Breast epithelium (tissue), 4 donors: ENCODE measurements at regions not wholly inside any gene's neighbourhood (a gene's known extent, or its start where the extent isn't known, plus 50 kb on each side); places are given as distances from the start of the nearest gene placed in this dataset.

ENCODE experiments used
- DNase-seq, 2 donors: peaks; one replicate each; pipeline ENCODE4 v3.0.0-alpha.2; 2019; ENCODE audit warnings: low spot score in 2 of 2
- H3K27ac ChIP-seq, 2 donors: fragments of 200-600 bp; sonication (generic) in 1 of 2; one replicate each; pipeline ENCODE4 v1.5.1; 2016 to 2019; ENCODE audit warnings: mild to moderate bottlenecking in 1 of 2
- H3K27me3 ChIP-seq, 2 donors: fragments of 200-600 bp; sonication (generic) in 1 of 2; one replicate each; pipeline versions ENCODE4 v1.5.1 to v1.6.0; 2017 to 2019; ENCODE audit warnings: control low read depth in 1 of 2, mild to moderate bottlenecking in 1 of 2
- H3K36me3 ChIP-seq: fragments of 200-600 bp; one replicate; pipeline ENCODE4 v1.5.1; 2019
- H3K4me1 ChIP-seq, 2 donors: fragments of 200-600 bp; sonication (generic); one replicate each; pipeline ENCODE4 v1.5.1; 2016 to 2019; ENCODE audit warnings: control low read depth in 1 of 2
- H3K4me3 ChIP-seq, 3 donors: fragments of 200-600 bp; sonication (generic); 1 replicate in 2 of 3; 2 replicates in 1 of 3; pipeline ENCODE4 v1.5.1; 2016 to 2019; ENCODE audit warnings: mild to moderate bottlenecking in 3 of 3, moderate library complexity in 2 of 3
- H3K9me3 ChIP-seq, 2 donors: fragments of 200-600 bp; sonication (generic) in 1 of 2; one replicate each; pipeline ENCODE4 v1.5.1; 2016 to 2019; ENCODE audit warnings: control low read depth in 1 of 2
- POLR2A ChIP-seq: fragments of 450-650 bp; IDR thresholded peaks from one replicate; pipeline ENCODE4 v1.6.1; 2016; ENCODE audit warnings: antibody characterized with exemption, mild to moderate bottlenecking, moderate library complexity
- POLR2AphosphoS5 ChIP-seq, 3 donors: sonication (generic); formaldehyde crosslinking; IDR thresholded peaks; one replicate each; pipeline ENCODE4 v1.6.1; 2017; ENCODE audit warnings: antibody characterized with exemption in 3 of 3
- intact Hi-C: fragments of 100-400 bp; cut with DNase I; formaldehyde crosslinking; loops from one replicate; pipeline ENCODE4 v1.15.1; 2023; ENCODE audit warnings: low total_unique reads
- TF ChIP-seq, protein P1 (sequence below), 3 donors: fragments of 450-650 bp; IDR thresholded peaks; one replicate each; pipeline ENCODE4 v1.5.1; 2016 to 2017; ENCODE audit warnings: antibody characterized with exemption in 3 of 3, mild to moderate bottlenecking in 3 of 3, moderate library complexity in 3 of 3

DNA sequence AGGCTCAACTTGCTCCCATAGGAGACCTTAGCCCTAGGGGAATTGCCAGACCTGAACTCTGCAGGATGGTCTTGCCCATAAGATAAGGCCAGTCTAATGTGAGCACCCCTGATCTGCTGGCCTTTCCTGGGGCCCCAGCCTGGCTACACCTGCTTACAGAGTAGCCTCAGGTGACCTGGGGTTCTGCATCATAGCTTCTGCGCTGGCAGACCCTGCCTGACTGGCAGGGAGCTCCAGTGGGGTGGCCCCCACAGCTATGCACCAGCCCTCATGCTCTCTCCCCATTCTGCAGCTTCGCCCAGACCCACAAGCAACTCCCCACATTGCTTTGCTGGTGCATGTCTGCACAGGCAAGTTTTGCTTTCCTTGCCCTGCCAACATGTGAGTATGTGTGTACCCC is 371.3 kb upstream of the CLEC14A start:
- TF ChIP-seq, protein P1, sequence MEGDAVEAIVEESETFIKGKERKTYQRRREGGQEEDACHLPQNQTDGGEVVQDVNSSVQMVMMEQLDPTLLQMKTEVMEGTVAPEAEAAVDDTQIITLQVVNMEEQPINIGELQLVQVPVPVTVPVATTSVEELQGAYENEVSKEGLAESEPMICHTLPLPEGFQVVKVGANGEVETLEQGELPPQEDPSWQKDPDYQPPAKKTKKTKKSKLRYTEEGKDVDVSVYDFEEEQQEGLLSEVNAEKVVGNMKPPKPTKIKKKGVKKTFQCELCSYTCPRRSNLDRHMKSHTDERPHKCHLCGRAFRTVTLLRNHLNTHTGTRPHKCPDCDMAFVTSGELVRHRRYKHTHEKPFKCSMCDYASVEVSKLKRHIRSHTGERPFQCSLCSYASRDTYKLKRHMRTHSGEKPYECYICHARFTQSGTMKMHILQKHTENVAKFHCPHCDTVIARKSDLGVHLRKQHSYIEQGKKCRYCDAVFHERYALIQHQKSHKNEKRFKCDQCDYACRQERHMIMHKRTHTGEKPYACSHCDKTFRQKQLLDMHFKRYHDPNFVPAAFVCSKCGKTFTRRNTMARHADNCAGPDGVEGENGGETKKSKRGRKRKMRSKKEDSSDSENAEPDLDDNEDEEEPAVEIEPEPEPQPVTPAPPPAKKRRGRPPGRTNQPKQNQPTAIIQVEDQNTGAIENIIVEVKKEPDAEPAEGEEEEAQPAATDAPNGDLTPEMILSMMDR (IDR thresholded peaks at IDR 0.05): no peak
- TF ChIP-seq POLR2A (no peak), POLR2AphosphoS5 (IDR thresholded peaks at IDR 0.05) (no peak)
- Histone ChIP-seq H3K27me3 (no peaks in the 10 kb centered on the region), H3K4me3 (no peak overlapping the region), H3K36me3 (no peaks in the 10 kb centered on the region), H3K4me1 (no peaks in the 10 kb centered on the region), H3K9me3 (peaks cover 0 to 3% of the 10 kb centered on the region in 2 donors), H3K27ac (no peak overlapping the region)
- intact Hi-C loops: no loop called here
- DNase-seq: no peak

DNA sequence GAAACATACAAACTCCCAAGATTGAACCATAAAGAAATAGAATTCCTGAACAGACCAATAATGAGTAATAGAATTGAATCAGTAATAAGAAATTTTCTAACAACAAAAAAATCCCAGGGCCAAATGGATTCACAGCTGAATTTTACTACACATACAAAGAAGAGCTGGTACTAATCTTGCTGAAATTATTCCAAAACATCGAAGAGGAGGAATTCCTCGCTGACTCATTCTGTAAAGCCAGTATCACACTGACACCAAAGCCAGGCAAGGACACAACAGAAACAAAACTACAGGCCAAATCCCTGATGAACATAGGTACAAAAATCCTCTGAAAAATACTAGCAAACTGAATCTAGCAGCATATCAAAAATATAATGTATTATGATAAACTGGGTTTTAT is 367.8 kb upstream of the CLEC14A start:
- no peak for TF ChIP-seq POLR2A
- TF ChIP-seq, protein P1 (IDR thresholded peaks at IDR 0.05): no peak
- TF ChIP-seq POLR2AphosphoS5 (IDR thresholded peaks at IDR 0.05): no peak
- intact Hi-C loops: no loop called here
- H3K36me3 ChIP-seq: no peaks in the 10 kb centered on the region
- H3K4me3 ChIP-seq: no peak overlapping the region
- peaks cover 0 to 3% of the 10 kb centered on the region in 2 donors for H3K9me3 ChIP-seq
- H3K4me1 ChIP-seq: no peaks in the 10 kb centered on the region
- H3K27ac ChIP-seq: no peak overlapping the region
- no peak for DNase-seq
- no peaks in the 10 kb centered on the region for H3K27me3 ChIP-seq

DNA sequence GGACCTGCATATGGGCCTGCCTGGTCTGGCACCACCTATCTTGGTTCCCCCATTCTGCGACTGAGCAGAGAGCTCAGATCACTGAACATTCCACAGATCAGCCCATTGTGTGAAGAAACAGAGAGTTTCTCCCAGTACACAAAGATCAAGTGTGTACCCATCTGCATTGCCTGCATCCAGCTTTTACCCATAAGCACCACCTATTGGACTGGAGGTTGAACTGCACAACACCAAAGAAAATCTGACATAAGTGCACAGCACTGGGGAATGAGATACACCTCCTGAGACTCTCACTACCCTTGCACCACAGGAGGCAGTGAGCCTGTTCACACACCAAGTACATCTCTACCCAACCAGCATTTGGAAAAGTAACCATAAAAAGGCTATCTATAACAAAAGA is 362.6 kb upstream of the CLEC14A start:
- Histone ChIP-seq H3K4me1 (no peaks in the 10 kb centered on the region), H3K9me3 (no peaks in the 10 kb centered on the region), H3K27me3 (no peaks in the 10 kb centered on the region), H3K27ac (no peak overlapping the region), H3K36me3 (no peaks in the 10 kb centered on the region), H3K4me3 (no peak overlapping the region)
- no peak for DNase-seq
- TF ChIP-seq POLR2A (no peak), POLR2AphosphoS5 (IDR thresholded peaks at IDR 0.05) (no peak)
- TF ChIP-seq, protein P1 (IDR thresholded peaks at IDR 0.05): no peak
- intact Hi-C loops: no loop called here

DNA sequence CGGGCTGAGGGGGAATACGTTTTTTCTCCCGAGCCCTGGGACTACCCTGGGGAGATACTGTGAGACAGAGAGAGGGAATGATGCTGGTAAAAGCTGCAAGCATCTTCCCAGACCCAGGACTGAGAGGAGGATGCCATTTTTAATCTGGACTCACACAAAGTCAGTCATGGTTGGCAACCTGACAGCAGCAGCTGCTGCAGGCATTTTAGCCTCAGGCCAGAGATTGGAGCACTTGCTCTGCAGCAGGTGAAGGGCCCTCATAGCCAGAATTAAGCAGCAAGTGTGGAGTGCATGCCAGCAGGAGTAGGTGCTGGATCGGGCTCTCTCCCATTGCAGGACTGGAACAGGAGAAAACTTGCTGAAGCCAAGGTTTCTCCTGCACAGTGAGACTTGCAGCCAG is 361.1 kb upstream of the CLEC14A start:
- no peak for DNase-seq

DNA sequence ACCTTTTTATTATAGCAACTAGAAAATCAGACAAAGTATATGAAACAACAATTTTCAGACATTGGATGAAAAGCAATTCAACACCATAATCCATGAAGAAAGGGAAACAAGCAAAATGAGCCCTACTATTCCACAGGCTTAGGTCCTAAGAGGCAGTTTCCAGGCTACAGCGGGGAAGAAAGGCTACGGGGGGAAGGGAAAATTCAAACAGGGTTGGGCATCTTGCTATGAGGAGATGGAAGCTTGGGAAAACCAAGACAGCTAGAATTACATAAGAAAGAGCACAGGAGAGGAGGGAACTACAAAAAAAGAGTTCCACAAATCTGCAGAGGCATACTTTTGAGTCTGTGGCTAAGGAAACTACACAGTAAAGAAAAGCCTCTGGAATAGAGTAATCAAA is 356.0 kb upstream of the CLEC14A start:
- TF ChIP-seq, protein P1 (IDR thresholded peaks at IDR 0.05): no peak
- TF ChIP-seq POLR2A (no peak), POLR2AphosphoS5 (IDR thresholded peaks at IDR 0.05) (no peak)
- no peaks in the 10 kb centered on the region for H3K27me3 ChIP-seq
- no peak overlapping the region for H3K4me3 ChIP-seq
- no peak overlapping the region for H3K27ac ChIP-seq
- no peaks in the 10 kb centered on the region for H3K4me1 ChIP-seq
- intact Hi-C loops: no loop called here
- H3K9me3 ChIP-seq: peaks cover 0 to 6% of the 10 kb centered on the region in 2 donors
- no peak for DNase-seq
- no peaks in the 10 kb centered on the region for H3K36me3 ChIP-seq

More for the DNA sequence above, 361.1 kb upstream of the CLEC14A start:
- Histone ChIP-seq H3K4me1 (no peaks in the 10 kb centered on the region), H3K27ac (no peak overlapping the region), H3K9me3 (no peaks in the 10 kb centered on the region), H3K36me3 (no peaks in the 10 kb centered on the region), H3K4me3 (no peak overlapping the region), H3K27me3 (no peaks in the 10 kb centered on the region)
- intact Hi-C loops: no loop called here
- TF ChIP-seq, protein P1 (IDR thresholded peaks at IDR 0.05): no peak
- TF ChIP-seq POLR2AphosphoS5 (IDR thresholded peaks at IDR 0.05) (no peak), POLR2A (no peak)
